Kidney (tissue), 13 donors: ENCODE measurements at regions not wholly inside any gene's neighbourhood (a gene's known extent, or its start where the extent isn't known, plus 50 kb on each side); places are given as distances from the start of the nearest gene placed in this dataset.

Source experiments
- DNase-seq, 5 donors: peaks; one replicate each; pipeline ENCODE4 v3.0.0-alpha.2; 2013 to 2020
- FAIRE-seq: peaks from 2 replicates; lab custom pipeline; 2012; peaks lifted over from hg19 to GRCh38; lab: Jason Lieb, UNC
- H3K27ac ChIP-seq, 2 donors: one replicate each; pipeline ENCODE4 v1.7.0; 2013; ENCODE audit warnings: low read depth in 2 of 2, low read length in 2 of 2, inconsistent platforms in 1 of 2
- H3K27me3 ChIP-seq: one replicate; pipeline ENCODE4 v1.7.1; 2013; ENCODE audit warnings: low read length, inconsistent platforms; ENCODE audit not compliant: control insufficient read depth, insufficient read depth
- H3K36me3 ChIP-seq, 3 donors: one replicate each; pipeline versions ENCODE4 v1.7.0 to v1.7.1; 2013; ENCODE audit warnings: low read length in 3 of 3, control low read depth in 1 of 3, inconsistent platforms in 1 of 3; ENCODE audit not compliant: insufficient read depth in 3 of 3, control insufficient read depth in 2 of 3
- H3K4me1 ChIP-seq, 3 donors: one replicate each; pipeline versions ENCODE4 v1.7.0 to v1.7.1; 2013; ENCODE audit warnings: low read length in 3 of 3, inconsistent platforms in 1 of 3, low read depth in 1 of 3; ENCODE audit not compliant: control insufficient read depth in 2 of 3, insufficient read depth in 2 of 3
- H3K4me3 ChIP-seq, 3 donors: one replicate each; pipeline versions ENCODE4 v1.7.0 to v1.8.1; 2013; ENCODE audit warnings: low read length in 3 of 3, control low read depth in 1 of 3, inconsistent platforms in 1 of 3
- H3K9ac ChIP-seq, 3 donors: one replicate each; pipeline versions ENCODE4 v1.7.0 to v1.7.1; 2013; ENCODE audit warnings: low read length in 3 of 3, control low read depth in 1 of 3, inconsistent platforms in 1 of 3
- H3K9me3 ChIP-seq, 3 donors: one replicate each; pipeline versions ENCODE4 v1.7.0 to v1.7.1; 2013; ENCODE audit warnings: low read length in 3 of 3, control low read depth in 1 of 3, inconsistent platforms in 1 of 3; ENCODE audit not compliant: control insufficient read depth in 2 of 3, insufficient read depth in 1 of 3
- intact Hi-C: fragments of 100-400 bp; cut with DNase I; formaldehyde crosslinking; loops from one replicate; pipeline ENCODE4 v1.11.1; 2022
- TF ChIP-seq, protein P1 (sequence below): IDR thresholded peaks from 3 replicates; pipeline ENCODE4 v1.5.1; 2012; ENCODE audit warnings: mild to moderate bottlenecking, moderate library complexity, borderline replicate concordance; ENCODE audit not compliant: insufficient read depth; ENCODE audit errors: extremely low read depth
- donor health status: control.
- donor health status: control.
- donor health status: control.
- donor health status: control.
- donor health status: control.
- donor health status: DM: yes; HTN: yes; CAD: no.
- donor health status: Normal renal cell carcinoma (clear cell type).

GRCh38 chr9:78839252-78839651, 542.3 kb downstream of the PSAT1 start:
- FAIRE-seq = no peak

GRCh38 chr9:78848061-78848460, 551.1 kb downstream of the PSAT1 start:
- H3K27ac ChIP-seq = no peak overlapping the region
- H3K27me3 ChIP-seq = no peaks in the 10 kb centered on the region
- no peaks in the 10 kb centered on the region for H3K4me1 ChIP-seq
- FAIRE-seq (no peak), DNase-seq (no peak)
- intact Hi-C loops = no loop called here
- H3K9ac ChIP-seq = no peak overlapping the region
- H3K36me3 ChIP-seq = no peaks in the 10 kb centered on the region
- peaks cover 0 to 9% (median 0%) of the 10 kb centered on the region in 3 donors for H3K9me3 ChIP-seq
- TF ChIP-seq, protein P1, sequence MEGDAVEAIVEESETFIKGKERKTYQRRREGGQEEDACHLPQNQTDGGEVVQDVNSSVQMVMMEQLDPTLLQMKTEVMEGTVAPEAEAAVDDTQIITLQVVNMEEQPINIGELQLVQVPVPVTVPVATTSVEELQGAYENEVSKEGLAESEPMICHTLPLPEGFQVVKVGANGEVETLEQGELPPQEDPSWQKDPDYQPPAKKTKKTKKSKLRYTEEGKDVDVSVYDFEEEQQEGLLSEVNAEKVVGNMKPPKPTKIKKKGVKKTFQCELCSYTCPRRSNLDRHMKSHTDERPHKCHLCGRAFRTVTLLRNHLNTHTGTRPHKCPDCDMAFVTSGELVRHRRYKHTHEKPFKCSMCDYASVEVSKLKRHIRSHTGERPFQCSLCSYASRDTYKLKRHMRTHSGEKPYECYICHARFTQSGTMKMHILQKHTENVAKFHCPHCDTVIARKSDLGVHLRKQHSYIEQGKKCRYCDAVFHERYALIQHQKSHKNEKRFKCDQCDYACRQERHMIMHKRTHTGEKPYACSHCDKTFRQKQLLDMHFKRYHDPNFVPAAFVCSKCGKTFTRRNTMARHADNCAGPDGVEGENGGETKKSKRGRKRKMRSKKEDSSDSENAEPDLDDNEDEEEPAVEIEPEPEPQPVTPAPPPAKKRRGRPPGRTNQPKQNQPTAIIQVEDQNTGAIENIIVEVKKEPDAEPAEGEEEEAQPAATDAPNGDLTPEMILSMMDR = no peak
- H3K4me3 ChIP-seq = no peak overlapping the region

More at GRCh38 chr9:78839252-78839651, 542.3 kb downstream of the PSAT1 start:
- Histone ChIP-seq H3K4me1 (no peaks in the 10 kb centered on the region), H3K9me3 (peaks cover 0 to 9% (median 0%) of the 10 kb centered on the region in 3 donors), H3K27me3 (no peaks in the 10 kb centered on the region), H3K4me3 (no peak overlapping the region), H3K36me3 (no peaks in the 10 kb centered on the region), H3K9ac (no peak overlapping the region), H3K27ac (no peak overlapping the region)
- TF ChIP-seq, protein P1 = no peak
- DNase-seq = peak in 2 of 5 donors; percentile 17 to 64
- intact Hi-C loops = no loop called here

- Histone ChIP-seq H3K9me3 (no peaks in the 10 kb centered on the region), H3K27me3 (no peaks in the 10 kb centered on the region), H3K4me1 (no peaks in the 10 kb centered on the region), H3K4me3 (no peak overlapping the region), H3K36me3 (no peaks in the 10 kb centered on the region), H3K27ac (no peak overlapping the region), H3K9ac (no peak overlapping the region)
- intact Hi-C loops = no loop called here
- no peak for DNase-seq
- FAIRE-seq = no peak
- TF ChIP-seq, protein P1 = no peak
Measured at GRCh38 chr9:78856144-78856543, 559.2 kb downstream of the PSAT1 start.

DNA sequence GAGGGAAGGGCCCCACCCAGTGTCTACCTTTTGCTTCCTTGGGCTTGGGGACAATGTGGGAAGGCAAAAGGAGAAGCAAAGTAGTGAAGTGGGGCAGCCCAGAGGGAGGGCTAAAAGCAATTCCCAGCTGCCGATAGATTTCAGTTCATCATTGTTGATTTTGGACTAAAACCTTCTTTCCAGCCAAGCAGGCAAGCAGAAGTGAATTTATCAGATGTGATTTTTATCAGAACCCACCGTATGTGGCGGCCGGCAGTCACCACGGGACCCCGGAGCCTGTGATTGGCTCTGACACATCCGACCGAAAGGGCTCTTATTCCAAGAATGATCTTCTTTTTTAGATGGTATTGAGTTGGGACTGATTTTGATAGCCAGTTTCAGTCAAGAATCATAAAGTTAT, 559.9 kb downstream of the PSAT1 start:
- TF ChIP-seq, protein P1 = no peak
- DNase-seq (no peak), FAIRE-seq (no peak)
- no peaks in the 10 kb centered on the region for H3K4me1 ChIP-seq
- intact Hi-C loops = no loop called here
- H3K9me3 ChIP-seq = no peaks in the 10 kb centered on the region
- H3K9ac ChIP-seq = no peak overlapping the region
- no peak overlapping the region for H3K4me3 ChIP-seq
- H3K27me3 ChIP-seq = no peaks in the 10 kb centered on the region
- H3K36me3 ChIP-seq = no peaks in the 10 kb centered on the region
- H3K27ac ChIP-seq = no peak overlapping the region
